Esophagus muscularis mucosa (tissue), 4 donors: ENCODE measurements at regions not wholly inside any gene's neighbourhood (a gene's known extent, or its start where the extent isn't known, plus 50 kb on each side); places are given as distances from the start of the nearest gene placed in this dataset.
"Not testable (repeated sequence)": the region's sequence is repeated elsewhere in the genome, so short reads cannot be mapped to it uniquely, and the experiment has no call there.

Experiments used
- DNase-seq: peaks from one replicate; pipeline ENCODE4 v3.0.0-alpha.2; 2017; ENCODE audit errors: extremely low spot score
- H3K27ac ChIP-seq, 4 donors: fragments of 200-600 bp; sonication (generic); replicated peaks in 1 of 4; 1 replicate in 3 of 4; 2 replicates in 1 of 4; pipeline ENCODE4 v1.5.1; 2016 to 2019; ENCODE audit warnings: mild to moderate bottlenecking in 1 of 4
- H3K27me3 ChIP-seq, 4 donors: fragments of 200-600 bp; sonication (generic); one replicate each; pipeline versions ENCODE4 v1.5.1 to v1.6.0; 2016 to 2019
- H3K36me3 ChIP-seq, 4 donors: fragments of 200-600 bp; sonication (generic); one replicate each; pipeline ENCODE4 v1.5.1; 2016 to 2019
- H3K4me1 ChIP-seq, 4 donors: fragments of 200-600 bp; sonication (generic); one replicate each; pipeline ENCODE4 v1.5.1; 2016 to 2019
- H3K4me3 ChIP-seq, 4 donors: fragments of 200-600 bp; sonication (generic); 1 replicate in 2 of 4; 2 replicates in 2 of 4; pipeline ENCODE4 v1.5.1; 2016 to 2019; ENCODE audit warnings: mild to moderate bottlenecking in 4 of 4, moderate library complexity in 1 of 4
- H3K9me3 ChIP-seq, 4 donors: fragments of 200-600 bp; sonication (generic); 1 replicate in 3 of 4; 2 replicates in 1 of 4; pipeline ENCODE4 v1.5.1; 2016 to 2019
- CTCF ChIP-seq, 3 experiments: fragments of 200-600 bp in 2 of 3; fragments of 450-650 bp in 1 of 3; sonication (generic) in 2 of 3; IDR thresholded peaks; one replicate each; pipeline ENCODE4 v1.5.1; 2017 to 2019; ENCODE audit warnings: antibody characterized with exemption in 3 of 3, mild to moderate bottlenecking in 2 of 3, moderate library complexity in 1 of 3
- EP300 ChIP-seq: sonication (generic); formaldehyde crosslinking; IDR thresholded peaks from one replicate; pipeline ENCODE4 v1.6.1; 2017; ENCODE audit warnings: antibody characterized with exemption
- POLR2A ChIP-seq: fragments of 450-650 bp; IDR thresholded peaks from one replicate; pipeline ENCODE4 v1.6.1; 2017; ENCODE audit warnings: antibody characterized with exemption, moderate library complexity, mild to moderate bottlenecking, low read depth
- POLR2AphosphoS5 ChIP-seq, 2 donors: sonication (generic); formaldehyde crosslinking; IDR thresholded peaks; one replicate each; pipeline ENCODE4 v1.6.1; 2017; ENCODE audit warnings: antibody characterized with exemption in 2 of 2
- WGBS: methylation state at CpG from one replicate; pipeline ENCODE4 v1.1.5; 2018; 5-methylcytosine and 5-hydroxymethylcytosine counted together
- intact Hi-C: fragments of 100-400 bp; cut with DNase I; formaldehyde crosslinking; loops from one replicate; pipeline ENCODE4 v1.15.1; 2023

- intact Hi-C loops: no loop called here
- H3K4me1 ChIP-seq: peaks cover 0 to 11% (median 5%) of the 10 kb centered on the region in 4 donors
- no peak overlapping the region for H3K4me3 ChIP-seq
- no peaks in the 10 kb centered on the region for H3K9me3 ChIP-seq
- DNase-seq: no peak
- TF ChIP-seq POLR2AphosphoS5 (IDR thresholded peaks at IDR 0.05) (no peak), CTCF (IDR thresholded peaks at IDR 0.05) (no peak), POLR2A (no peak), EP300 (no peak)
- no peak overlapping the region for H3K27ac ChIP-seq
- H3K27me3 ChIP-seq: no peaks in the 10 kb centered on the region
- no peaks in the 10 kb centered on the region for H3K36me3 ChIP-seq
These were observed 392.3 kb upstream of the ADAMTS5 start for GRCh38 chr21:27359141-27359540.

GRCh38 chr21:27352885-27353284 is 386.0 kb upstream of the ADAMTS5 start:
- Histone ChIP-seq H3K27me3 (no peaks in the 10 kb centered on the region), H3K36me3 (no peaks in the 10 kb centered on the region), H3K27ac (no peak overlapping the region), H3K4me3 (no peak overlapping the region), H3K9me3 (no peaks in the 10 kb centered on the region), H3K4me1 (no peaks in the 10 kb centered on the region)
- TF ChIP-seq POLR2A (no peak), EP300 (no peak), POLR2AphosphoS5 (IDR thresholded peaks at IDR 0.05) (no peak), CTCF (IDR thresholded peaks at IDR 0.05) (no peak)
- no peak for DNase-seq
- intact Hi-C loops: no loop called here

GRCh38 chr21:27346041-27346448 is 379.2 kb upstream of the ADAMTS5 start:
- H3K4me3 ChIP-seq: no peak overlapping the region
- WGBS: 85% methylated on average over 2 of the region's 2 CpGs
- intact Hi-C loops: no loop called here
- H3K36me3 ChIP-seq: no peaks in the 10 kb centered on the region
- DNase-seq: no peak
- TF ChIP-seq CTCF (IDR thresholded peaks at IDR 0.05) (no peak), POLR2A (no peak), POLR2AphosphoS5 (IDR thresholded peaks at IDR 0.05) (no peak), EP300 (no peak)
- no peak overlapping the region for H3K27ac ChIP-seq
- no peaks in the 10 kb centered on the region for H3K27me3 ChIP-seq
- H3K4me1 ChIP-seq: no peaks in the 10 kb centered on the region
- no peaks in the 10 kb centered on the region for H3K9me3 ChIP-seq

GRCh38 chr21:27339902-27340301 is 373.0 kb upstream of the ADAMTS5 start:
- H3K9me3 ChIP-seq: no peaks in the 10 kb centered on the region
- H3K4me1 ChIP-seq: no peaks in the 10 kb centered on the region
- intact Hi-C loops: no loop called here
- no peaks in the 10 kb centered on the region for H3K36me3 ChIP-seq
- WGBS: 70% methylated on average over 5 of the region's 5 CpGs
- H3K27ac ChIP-seq: no peak overlapping the region
- no peak for TF ChIP-seq EP300
- no peak for TF ChIP-seq POLR2AphosphoS5 (IDR thresholded peaks at IDR 0.05)
- TF ChIP-seq POLR2A: no peak
- no peak for TF ChIP-seq CTCF (IDR thresholded peaks at IDR 0.05)
- no peak for DNase-seq
- no peak overlapping the region for H3K4me3 ChIP-seq
- no peaks in the 10 kb centered on the region for H3K27me3 ChIP-seq

- H3K27me3 ChIP-seq, H3K27ac ChIP-seq, intact Hi-C loops, H3K4me1 ChIP-seq, H3K36me3 ChIP-seq, H3K9me3 ChIP-seq, DNase-seq, H3K4me3 ChIP-seq: not testable (repeated sequence)
- WGBS: 89% methylated on average over 5 of the region's 5 CpGs
These were observed 371.1 kb upstream of the ADAMTS5 start for GRCh38 chr21:27338007-27338406.
